GF-D8 (cell line): ENCODE measurements at regions not wholly inside any gene's neighbourhood (a gene's known extent, or its start where the extent isn't known, plus 50 kb on each side); places are given as distances from the start of the nearest gene placed in this dataset.

Experiments
- DNase-seq: peaks from one replicate; lab custom pipeline; 2025; lab: John Stamatoyannopoulos, UW

GRCh38 chr4:26105337-26105736 is 191.3 kb downstream of the SMIM20 start:
- no peak for DNase-seq

- DNase-seq, result no peak
Measured at GRCh38 chr4:26105815-26106699, 192.0 kb downstream of the SMIM20 start.

GRCh38 chr4:26106776-26107175 is 192.8 kb downstream of the SMIM20 start:
- no peak for DNase-seq

- no peak for DNase-seq
Measured at GRCh38 chr4:26108054-26108453, 194.0 kb downstream of the SMIM20 start.

- no peak for DNase-seq
Measured at GRCh38 chr4:26110493-26110892, 196.5 kb downstream of the SMIM20 start.

- DNase-seq, result no peak
Measured at GRCh38 chr4:26113339-26113940, 199.4 kb downstream of the SMIM20 start.

GRCh38 chr4:26116057-26116456 is 202.0 kb downstream of the SMIM20 start:
- no peak for DNase-seq

- DNase-seq, result no peak
Measured at GRCh38 chr4:26120098-26120825, 200.6 kb upstream of the RBPJ start.

- DNase-seq, result no peak
Measured at GRCh38 chr4:26122690-26123089, 198.1 kb upstream of the RBPJ start.

GRCh38 chr4:26124753-26125321 is 196.0 kb upstream of the RBPJ start:
- no peak for DNase-seq

- no peak for DNase-seq
Measured at GRCh38 chr4:26126143-26126718, 194.6 kb upstream of the RBPJ start.

GRCh38 chr4:26126994-26127393 is 193.8 kb upstream of the RBPJ start:
- no peak for DNase-seq

- DNase-seq, result no peak
Measured at GRCh38 chr4:26127851-26128337, 192.9 kb upstream of the RBPJ start.

- no peak for DNase-seq
Measured at GRCh38 chr4:26130173-26130572, 190.6 kb upstream of the RBPJ start.

GRCh38 chr4:26130841-26131432 is 189.9 kb upstream of the RBPJ start:
- no peak for DNase-seq

GRCh38 chr4:26131711-26132110 is 189.1 kb upstream of the RBPJ start:
- DNase-seq, result no peak

- no peak for DNase-seq
Measured at GRCh38 chr4:26132858-26133257, 188.0 kb upstream of the RBPJ start.

- DNase-seq, result no peak
Measured at GRCh38 chr4:26133840-26134239, 187.0 kb upstream of the RBPJ start.

- DNase-seq, result peak; percentile 36
Measured at GRCh38 chr4:26135331-26135730, 185.5 kb upstream of the RBPJ start.

GRCh38 chr4:26136615-26137014 is 184.2 kb upstream of the RBPJ start:
- no peak for DNase-seq

- no peak for DNase-seq
Measured at GRCh38 chr4:26137288-26137687, 183.5 kb upstream of the RBPJ start.
